Keratinocyte (primary cell): ENCODE measurements at regions not wholly inside any gene's neighbourhood (a gene's known extent, or its start where the extent isn't known, plus 50 kb on each side); places are given as distances from the start of the nearest gene placed in this dataset.

Source experiments
- CTCF ChIP-seq, 3 experiments: IDR thresholded peaks in 1 of 3; conservative IDR thresholded peaks in 1 of 3; optimal IDR thresholded peaks in 1 of 3; 2 replicates in 2 of 3; 3 replicates in 1 of 3; pipeline versions ENCODE3 to v1.5.1; 2011; ENCODE audit warnings: low read length in 3 of 3, mild to moderate bottlenecking in 3 of 3, moderate library complexity in 2 of 3, control low read depth in 1 of 3, inconsistent platforms in 1 of 3; ENCODE audit not compliant: insufficient read depth in 2 of 3; ENCODE audit errors: extremely low read depth in 1 of 3
- EZH2 ChIP-seq: IDR thresholded peaks from one replicate; pipeline ENCODE4 v1.6.1; 2012; ENCODE audit warnings: inconsistent platforms, mild to moderate bottlenecking, low read length, moderate library complexity

GRCh38 chr2:55103046-55103445 is 52.8 kb upstream of the RTN4 start:
- TF ChIP-seq EZH2 (no peak), CTCF (optimal IDR thresholded peaks at IDR 0.05 in 1 of 3, IDR thresholded peaks at IDR 0.05 in 1 of 3, conservative IDR thresholded peaks at IDR 0.05 in 1 of 3; ENCODE audit: extremely low read depth in 1 of 3, insufficient read depth in 2 of 3, low read length in 3 of 3) (no peak)
